OCI-LY3 (cell line): ENCODE measurements at regions not wholly inside any gene's neighbourhood (a gene's known extent, or its start where the extent isn't known, plus 50 kb on each side); places are given as distances from the start of the nearest gene placed in this dataset.

ENCODE experiments used
- H2AFZ ChIP-seq: fragments of 200-600, 300-600 bp; shearing (Covaris generic); 2 replicates; pipeline ENCODE4 v1.6.0; 2014; ENCODE audit warnings: antibody characterized with exemption, low read depth, low read length
- H3K27ac ChIP-seq: fragments of 200-600, 300-600 bp; sonication (generic); 2 replicates; pipeline ENCODE4 v1.5.1; 2014; ENCODE audit warnings: mild to moderate bottlenecking, low read length, moderate library complexity, mixed read lengths
- H3K27me3 ChIP-seq: fragments of 200-600, 300-600 bp; sonication (generic); 2 replicates; pipeline ENCODE4 v1.6.1; 2014; ENCODE audit warnings: low read depth, low read length, mixed read lengths
- H3K36me3 ChIP-seq: fragments of 200-600, 300-600 bp; sonication (generic); replicated peaks from 2 replicates; pipeline ENCODE3; 2014; ENCODE audit warnings: low read depth, low read length, mixed read lengths
- H3K4me1 ChIP-seq: fragments of 300-600, 200-600 bp; sonication (generic); 2 replicates; pipeline ENCODE4 v1.6.1; 2014; ENCODE audit warnings: low read length, mixed read lengths
- H3K4me2 ChIP-seq: fragments of 200-600, 300-600 bp; sonication (generic); 2 replicates; pipeline ENCODE4 v1.6.1; 2014; ENCODE audit warnings: low read length, mixed read lengths
- H3K4me3 ChIP-seq: fragments of 300-600, 200-600 bp; sonication (generic); 2 replicates; pipeline ENCODE4 v1.5.1; 2014; ENCODE audit warnings: antibody characterized with exemption, mild to moderate bottlenecking, low read length, moderate library complexity
- H3K79me2 ChIP-seq: fragments of 300-600, 200-600 bp; shearing (Covaris generic); 2 replicates; pipeline ENCODE4 v1.6.1; 2014; ENCODE audit warnings: mild to moderate bottlenecking, low read length, mixed read lengths
- H3K9ac ChIP-seq: fragments of 300-600, 200-600 bp; shearing (Covaris generic); 2 replicates; pipeline ENCODE4 v1.6.0; 2014; ENCODE audit warnings: mild to moderate bottlenecking, low read length, moderate library complexity
- H3K9me3 ChIP-seq: fragments of 200-600, 300-600 bp; shearing (Covaris generic); 2 replicates; pipeline ENCODE4 v1.6.1; 2014; ENCODE audit warnings: low read length, mixed read lengths; ENCODE audit not compliant: insufficient read depth
- H4K20me1 ChIP-seq: fragments of 200-600, 300-600 bp; sonication (generic); 2 replicates; pipeline ENCODE4 v1.6.1; 2016; ENCODE audit warnings: low read length, mixed read lengths; ENCODE audit not compliant: insufficient read depth
- EZH2phosphoT487 ChIP-seq: fragments of 200-600 bp; shearing (Covaris generic); IDR thresholded peaks from 2 replicates; pipeline ENCODE4 v1.6.1; 2018; ENCODE audit warnings: antibody characterized with exemption, mixed run types, low read depth
- TF ChIP-seq, protein P1 (sequence below): fragments of 200-600, 300-600 bp; sonication (generic); IDR thresholded peaks from 2 replicates; pipeline ENCODE4 v1.5.1; 2014; ENCODE audit warnings: antibody characterized with exemption, low read length, low read depth

DNA sequence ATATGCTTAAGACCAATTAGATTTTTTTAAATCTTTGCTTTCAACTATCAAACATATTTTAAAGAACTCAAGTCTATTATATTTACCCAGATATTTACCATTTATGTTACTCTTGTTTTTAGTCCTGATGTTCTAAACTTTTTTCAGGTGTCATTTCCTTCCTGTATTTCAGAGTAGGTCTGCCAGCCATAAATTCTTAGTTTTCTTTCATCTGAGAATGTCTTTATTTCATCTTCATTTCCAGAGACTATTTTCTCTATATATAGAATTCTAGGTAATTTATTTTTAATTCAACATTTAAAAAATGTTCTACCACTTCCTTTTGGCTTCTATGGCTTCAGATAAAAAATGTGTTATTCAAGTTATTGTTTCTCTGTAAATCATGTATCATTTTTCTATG is 218.2 kb upstream of the AMIGO2 start:
- H3K9me3 ChIP-seq: peaks cover 3% of the 10 kb centered on the region; the same call in 1 of the 2 replicates
- no peak overlapping the region for H3K4me3 ChIP-seq
- H3K36me3 ChIP-seq: no peaks in the 10 kb centered on the region
- no peak overlapping the region for H3K4me2 ChIP-seq
- H2AFZ ChIP-seq: no peak overlapping the region
- no peaks in the 10 kb centered on the region for H3K27me3 ChIP-seq
- H3K4me1 ChIP-seq: peaks cover 14% of the 10 kb centered on the region
- H3K79me2 ChIP-seq: no peaks in the 10 kb centered on the region
- TF ChIP-seq EZH2phosphoT487: no peak
- TF ChIP-seq, protein P1, sequence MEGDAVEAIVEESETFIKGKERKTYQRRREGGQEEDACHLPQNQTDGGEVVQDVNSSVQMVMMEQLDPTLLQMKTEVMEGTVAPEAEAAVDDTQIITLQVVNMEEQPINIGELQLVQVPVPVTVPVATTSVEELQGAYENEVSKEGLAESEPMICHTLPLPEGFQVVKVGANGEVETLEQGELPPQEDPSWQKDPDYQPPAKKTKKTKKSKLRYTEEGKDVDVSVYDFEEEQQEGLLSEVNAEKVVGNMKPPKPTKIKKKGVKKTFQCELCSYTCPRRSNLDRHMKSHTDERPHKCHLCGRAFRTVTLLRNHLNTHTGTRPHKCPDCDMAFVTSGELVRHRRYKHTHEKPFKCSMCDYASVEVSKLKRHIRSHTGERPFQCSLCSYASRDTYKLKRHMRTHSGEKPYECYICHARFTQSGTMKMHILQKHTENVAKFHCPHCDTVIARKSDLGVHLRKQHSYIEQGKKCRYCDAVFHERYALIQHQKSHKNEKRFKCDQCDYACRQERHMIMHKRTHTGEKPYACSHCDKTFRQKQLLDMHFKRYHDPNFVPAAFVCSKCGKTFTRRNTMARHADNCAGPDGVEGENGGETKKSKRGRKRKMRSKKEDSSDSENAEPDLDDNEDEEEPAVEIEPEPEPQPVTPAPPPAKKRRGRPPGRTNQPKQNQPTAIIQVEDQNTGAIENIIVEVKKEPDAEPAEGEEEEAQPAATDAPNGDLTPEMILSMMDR: no peak
- H3K9ac ChIP-seq: no peak overlapping the region
- H4K20me1 ChIP-seq: no peaks in the 10 kb centered on the region
- H3K27ac ChIP-seq: no peak overlapping the region

DNA sequence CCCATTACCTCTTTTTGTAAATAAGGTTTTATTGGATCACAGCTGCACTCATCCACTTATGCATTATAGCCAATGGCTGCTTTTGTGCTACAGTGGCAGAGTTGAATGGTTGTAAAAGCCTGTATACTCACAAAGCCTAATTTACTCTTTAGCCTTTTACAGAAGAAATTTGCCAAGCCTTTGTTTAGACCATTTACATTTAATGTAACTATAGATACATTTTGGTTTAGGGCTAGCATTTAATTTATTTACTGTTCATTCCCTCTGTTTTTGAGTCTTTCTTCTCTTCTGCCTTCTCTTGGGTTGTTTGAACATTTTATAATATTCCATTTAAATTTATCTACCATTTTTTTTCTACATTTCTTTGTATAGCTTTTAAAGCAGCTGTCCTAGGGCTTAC is 217.1 kb upstream of the AMIGO2 start:
- Histone ChIP-seq H3K4me1 (peaks cover 2% of the 10 kb centered on the region), H3K27ac (no peak overlapping the region)

DNA sequence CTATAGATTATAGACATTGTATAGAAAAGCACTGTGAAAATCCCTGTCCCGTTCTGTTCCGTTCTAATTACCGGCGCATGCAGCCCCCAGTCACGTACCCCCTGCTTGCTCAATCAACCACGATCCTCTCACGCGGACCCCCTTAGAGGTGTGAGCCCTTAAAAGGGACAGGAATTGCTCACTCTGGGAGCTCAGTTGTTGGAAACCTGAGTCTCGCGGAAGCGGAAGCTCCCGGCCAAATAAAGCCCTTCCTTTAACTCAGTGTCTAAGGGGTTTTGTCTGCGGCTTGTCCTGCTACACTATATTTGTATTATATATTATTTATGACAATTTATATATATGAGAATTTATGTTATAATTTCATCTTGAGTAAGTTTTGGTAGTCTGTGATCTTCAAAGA is 213.6 kb upstream of the AMIGO2 start:
- no peaks in the 10 kb centered on the region for H3K9me3 ChIP-seq
- H3K79me2 ChIP-seq: no peaks in the 10 kb centered on the region
- peaks cover 8% of the 10 kb centered on the region; the same call in 1 of the 2 replicates for H3K4me1 ChIP-seq
- no peak overlapping the region for H3K4me2 ChIP-seq
- no peaks in the 10 kb centered on the region for H3K27me3 ChIP-seq
- H3K4me3 ChIP-seq: no peak overlapping the region
- H2AFZ ChIP-seq: no peak overlapping the region
- TF ChIP-seq EZH2phosphoT487: no peak
- TF ChIP-seq, protein P1: no peak
- H3K9ac ChIP-seq: no peak overlapping the region
- H3K27ac ChIP-seq: no peak overlapping the region
- no peaks in the 10 kb centered on the region for H4K20me1 ChIP-seq
- no peaks in the 10 kb centered on the region for H3K36me3 ChIP-seq

More for the DNA sequence above, 217.1 kb upstream of the AMIGO2 start:
- H3K36me3 ChIP-seq: no peaks in the 10 kb centered on the region
- H3K79me2 ChIP-seq: no peaks in the 10 kb centered on the region
- TF ChIP-seq, protein P1: no peak
- H3K4me3 ChIP-seq: no peak overlapping the region
- no peak overlapping the region for H3K4me2 ChIP-seq
- H4K20me1 ChIP-seq: no peaks in the 10 kb centered on the region
- H3K9me3 ChIP-seq: peaks cover 3% of the 10 kb centered on the region; the same call in 1 of the 2 replicates
- no peak overlapping the region for H3K9ac ChIP-seq
- H3K27me3 ChIP-seq: no peaks in the 10 kb centered on the region
- no peak overlapping the region for H2AFZ ChIP-seq

DNA sequence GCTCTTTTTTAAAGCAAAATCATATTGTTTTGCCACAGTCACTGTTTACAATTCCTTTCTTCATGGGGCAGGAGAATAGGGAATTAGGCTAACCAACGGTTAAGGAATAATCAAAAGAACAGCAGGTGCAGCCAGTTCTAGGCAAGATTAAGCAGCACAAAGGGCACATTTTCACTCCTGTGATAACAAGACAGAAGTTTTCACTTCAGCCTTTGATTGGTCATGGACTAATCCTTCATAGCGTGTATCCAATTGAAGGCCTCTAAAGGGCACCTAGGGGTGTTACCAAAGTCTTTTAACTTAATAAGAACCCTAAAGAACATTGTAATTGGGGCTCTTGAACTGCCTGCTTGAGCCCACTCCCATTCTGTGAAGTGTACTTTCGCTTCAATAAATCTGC is 206.9 kb upstream of the AMIGO2 start:
- Histone ChIP-seq H2AFZ (no peak overlapping the region), H3K4me3 (no peak overlapping the region), H3K9ac (no peak overlapping the region), H3K9me3 (no peaks in the 10 kb centered on the region), H3K27me3 (no peaks in the 10 kb centered on the region), H3K36me3 (no peaks in the 10 kb centered on the region), H4K20me1 (no peaks in the 10 kb centered on the region), H3K79me2 (no peaks in the 10 kb centered on the region), H3K4me2 (no peak overlapping the region), H3K4me1 (peaks cover 22% of the 10 kb centered on the region), H3K27ac (no peak overlapping the region)
- TF ChIP-seq EZH2phosphoT487: no peak
- TF ChIP-seq, protein P1: no peak
